ENCODE measurements at regions not wholly inside any gene's neighbourhood (a gene's known extent, or its start where the extent isn't known, plus 50 kb on each side); places are given as distances from the start of the nearest gene placed in this dataset.

DNA sequence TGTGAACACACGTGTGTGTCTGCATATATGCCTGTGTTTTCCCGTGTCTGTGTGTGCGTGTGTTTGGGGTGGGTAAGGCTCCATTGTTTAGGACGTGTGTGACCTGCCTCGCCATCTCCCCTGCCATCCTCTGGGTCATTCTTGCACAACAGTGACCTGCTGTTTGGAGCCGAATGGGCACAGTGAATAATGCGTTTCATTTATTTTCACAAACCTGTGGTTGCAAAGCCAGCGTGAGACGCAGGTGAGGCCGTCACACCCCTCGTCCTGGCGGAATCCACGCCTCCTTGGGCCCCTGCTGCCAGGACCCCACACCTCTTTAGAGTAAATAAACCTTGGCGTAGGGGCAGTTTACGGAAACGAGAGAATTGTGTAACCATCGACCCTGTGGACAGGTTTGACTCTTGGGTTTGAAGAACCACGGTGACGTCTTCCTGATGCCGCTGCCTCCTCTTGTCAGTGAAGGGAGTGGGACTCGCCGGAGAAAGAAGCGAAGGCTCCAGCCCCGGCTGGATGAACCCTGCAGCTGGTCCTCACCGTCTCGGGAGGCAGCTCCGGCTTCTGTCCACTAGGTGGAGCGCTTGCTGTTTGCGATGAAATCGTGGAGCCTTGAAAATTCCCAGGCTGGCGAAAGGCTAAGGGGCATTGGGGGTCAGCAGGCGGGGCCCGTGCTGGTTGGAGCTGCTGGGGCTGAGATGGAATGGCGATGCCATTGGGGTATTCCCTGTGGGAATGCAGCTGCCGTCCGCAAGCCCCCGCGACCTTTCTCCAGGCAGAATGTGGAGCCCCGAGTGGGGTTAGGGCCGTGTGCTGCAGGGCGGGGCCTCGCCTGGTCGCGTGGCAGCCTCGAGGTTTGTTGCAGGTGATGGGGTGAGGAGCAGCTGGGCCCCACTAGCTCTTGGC, 81.1 kb downstream of the RTP5 start:
- TF ChIP-seq, protein P1, sequence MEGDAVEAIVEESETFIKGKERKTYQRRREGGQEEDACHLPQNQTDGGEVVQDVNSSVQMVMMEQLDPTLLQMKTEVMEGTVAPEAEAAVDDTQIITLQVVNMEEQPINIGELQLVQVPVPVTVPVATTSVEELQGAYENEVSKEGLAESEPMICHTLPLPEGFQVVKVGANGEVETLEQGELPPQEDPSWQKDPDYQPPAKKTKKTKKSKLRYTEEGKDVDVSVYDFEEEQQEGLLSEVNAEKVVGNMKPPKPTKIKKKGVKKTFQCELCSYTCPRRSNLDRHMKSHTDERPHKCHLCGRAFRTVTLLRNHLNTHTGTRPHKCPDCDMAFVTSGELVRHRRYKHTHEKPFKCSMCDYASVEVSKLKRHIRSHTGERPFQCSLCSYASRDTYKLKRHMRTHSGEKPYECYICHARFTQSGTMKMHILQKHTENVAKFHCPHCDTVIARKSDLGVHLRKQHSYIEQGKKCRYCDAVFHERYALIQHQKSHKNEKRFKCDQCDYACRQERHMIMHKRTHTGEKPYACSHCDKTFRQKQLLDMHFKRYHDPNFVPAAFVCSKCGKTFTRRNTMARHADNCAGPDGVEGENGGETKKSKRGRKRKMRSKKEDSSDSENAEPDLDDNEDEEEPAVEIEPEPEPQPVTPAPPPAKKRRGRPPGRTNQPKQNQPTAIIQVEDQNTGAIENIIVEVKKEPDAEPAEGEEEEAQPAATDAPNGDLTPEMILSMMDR (IDR thresholded peaks at IDR 0.05 in 8 of 11, conservative IDR thresholded peaks at IDR 0.05 in 3 of 11): peak; percentile 69 to 95 (median 89)
- peak; percentile 43 to 54 (median 45) for TF ChIP-seq POLR2AphosphoS5 (IDR thresholded peaks at IDR 0.05)
- no peak for TF ChIP-seq POLR2A (IDR thresholded peaks at IDR 0.05)
